Epithelial cell of esophagus (primary cell): ENCODE measurements at regions not wholly inside any gene's neighbourhood (a gene's known extent, or its start where the extent isn't known, plus 50 kb on each side); places are given as distances from the start of the nearest gene placed in this dataset.

ENCODE experiments used
- DNase-seq: peaks from one replicate; pipeline ENCODE4 v3.0.0; 2010; ENCODE audit warnings: low read depth
- H3K4me3 ChIP-seq: 2 replicates; pipeline ENCODE4 v1.5.1; 2011; ENCODE audit warnings: mild to moderate bottlenecking, low read length, control low read depth
- TF ChIP-seq, protein P1 (sequence below): IDR thresholded peaks from 2 replicates; pipeline ENCODE4 v1.5.1; 2011; ENCODE audit warnings: low read depth, mild to moderate bottlenecking, low read length, control low read depth, inconsistent platforms; ENCODE audit not compliant: insufficient read depth; ENCODE audit errors: missing control alignments

GRCh38 chr17:63338272-63338671 is 107.8 kb downstream of the CYB561 start:
- DNase-seq: no peak
- no peak overlapping the region for H3K4me3 ChIP-seq
- TF ChIP-seq, protein P1, sequence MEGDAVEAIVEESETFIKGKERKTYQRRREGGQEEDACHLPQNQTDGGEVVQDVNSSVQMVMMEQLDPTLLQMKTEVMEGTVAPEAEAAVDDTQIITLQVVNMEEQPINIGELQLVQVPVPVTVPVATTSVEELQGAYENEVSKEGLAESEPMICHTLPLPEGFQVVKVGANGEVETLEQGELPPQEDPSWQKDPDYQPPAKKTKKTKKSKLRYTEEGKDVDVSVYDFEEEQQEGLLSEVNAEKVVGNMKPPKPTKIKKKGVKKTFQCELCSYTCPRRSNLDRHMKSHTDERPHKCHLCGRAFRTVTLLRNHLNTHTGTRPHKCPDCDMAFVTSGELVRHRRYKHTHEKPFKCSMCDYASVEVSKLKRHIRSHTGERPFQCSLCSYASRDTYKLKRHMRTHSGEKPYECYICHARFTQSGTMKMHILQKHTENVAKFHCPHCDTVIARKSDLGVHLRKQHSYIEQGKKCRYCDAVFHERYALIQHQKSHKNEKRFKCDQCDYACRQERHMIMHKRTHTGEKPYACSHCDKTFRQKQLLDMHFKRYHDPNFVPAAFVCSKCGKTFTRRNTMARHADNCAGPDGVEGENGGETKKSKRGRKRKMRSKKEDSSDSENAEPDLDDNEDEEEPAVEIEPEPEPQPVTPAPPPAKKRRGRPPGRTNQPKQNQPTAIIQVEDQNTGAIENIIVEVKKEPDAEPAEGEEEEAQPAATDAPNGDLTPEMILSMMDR: no peak

DNA sequence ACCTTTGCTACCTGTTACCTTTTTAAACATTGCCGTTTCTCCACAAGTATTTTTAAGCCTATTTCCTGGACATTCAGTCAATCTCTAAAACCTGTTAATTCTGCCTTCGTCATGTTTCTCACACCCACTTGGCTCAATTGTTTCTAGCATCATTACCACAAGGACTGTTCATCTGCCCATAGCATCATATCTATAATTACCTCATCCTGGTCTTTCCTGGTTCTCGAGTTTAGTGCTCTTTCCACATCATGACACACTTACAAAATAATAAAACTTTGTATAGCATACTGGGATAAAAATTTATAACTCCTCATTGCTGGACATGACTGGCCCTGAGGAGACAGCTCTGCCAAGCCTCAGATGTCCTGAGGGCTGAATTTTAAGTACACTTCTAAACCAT is 104.8 kb downstream of the CYB561 start:
- DNase-seq: no peak
- H3K4me3 ChIP-seq: no peak overlapping the region
- TF ChIP-seq, protein P1: no peak

DNA sequence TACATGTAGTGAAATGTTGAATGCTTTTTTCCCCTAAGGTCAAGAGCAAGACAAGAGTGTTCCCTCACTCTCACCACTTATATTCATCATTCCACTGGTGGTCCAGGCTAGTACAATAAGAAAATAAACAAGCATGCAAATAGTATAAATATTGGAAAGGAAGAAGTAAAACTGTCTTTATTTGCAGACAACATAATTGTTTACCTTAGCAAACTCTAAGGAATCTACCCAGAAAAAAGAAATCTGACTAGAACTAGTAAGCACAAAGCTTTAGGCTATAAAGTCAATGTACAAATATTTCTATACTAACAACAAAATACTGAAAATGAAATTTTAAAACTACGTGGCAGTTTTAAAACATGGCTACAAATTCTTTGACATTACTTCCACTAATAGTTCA is 101.7 kb downstream of the CYB561 start:
- no peak overlapping the region for H3K4me3 ChIP-seq
- TF ChIP-seq, protein P1: no peak
- no peak for DNase-seq

GRCh38 chr17:63345611-63346010 is 100.5 kb downstream of the CYB561 start:
- no peak for DNase-seq
- TF ChIP-seq, protein P1: no peak
- no peak overlapping the region for H3K4me3 ChIP-seq

GRCh38 chr17:63347475-63347874 is 98.6 kb downstream of the CYB561 start:
- TF ChIP-seq, protein P1: no peak
- DNase-seq: no peak
- no peak overlapping the region for H3K4me3 ChIP-seq

DNA sequence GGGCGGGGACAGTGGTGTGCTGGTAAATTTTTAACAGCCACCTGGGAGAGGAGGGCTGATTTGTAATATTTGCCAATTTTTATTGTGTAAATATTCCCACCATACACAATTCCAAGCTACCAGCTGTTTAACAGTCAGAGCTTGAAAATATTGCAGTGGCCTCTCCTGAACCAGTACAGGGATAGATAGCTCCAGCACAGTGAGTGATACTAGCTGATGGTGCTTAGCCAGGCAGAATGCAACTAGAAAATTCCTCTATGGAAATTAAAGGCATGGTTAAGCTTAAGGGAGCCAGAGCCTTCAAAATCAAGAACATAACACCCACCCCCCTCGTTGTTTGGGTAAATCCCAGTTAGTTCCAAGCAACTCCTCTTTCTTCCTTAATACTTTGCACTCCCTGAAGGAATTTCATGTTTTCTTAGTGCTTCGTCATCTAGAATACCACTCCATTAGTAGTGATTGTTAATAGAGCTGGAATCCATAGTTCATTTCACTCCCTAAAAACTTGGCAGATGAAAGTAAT is 96.6 kb downstream of the CYB561 start:
- DNase-seq: no peak
- no peak overlapping the region for H3K4me3 ChIP-seq
- TF ChIP-seq, protein P1: no peak

GRCh38 chr17:63350364-63350763 is 95.7 kb downstream of the CYB561 start:
- TF ChIP-seq, protein P1: no peak

More at GRCh38 chr17:63350364-63350763, 95.7 kb downstream of the CYB561 start:
- DNase-seq: no peak
- no peak overlapping the region for H3K4me3 ChIP-seq
